ENCODE measurements at regions not wholly inside any gene's neighbourhood (a gene's known extent, or its start where the extent isn't known, plus 50 kb on each side); places are given as distances from the start of the nearest gene placed in this dataset.

GRCh38 chr16:56106527-56106926 is 84.8 kb upstream of the GNAO1 start:
- TF ChIP-seq CTCF (IDR thresholded peaks at IDR 0.05; ENCODE audit: low read depth, low read length, poor library complexity, severe bottlenecking) (no peak), EZH2phosphoT487 (IDR thresholded peaks at IDR 0.05; ENCODE audit: borderline replicate concordance, low read length) (no peak)
